GM12891 (cell line): ENCODE measurements at regions not wholly inside any gene's neighbourhood (a gene's known extent, or its start where the extent isn't known, plus 50 kb on each side); places are given as distances from the start of the nearest gene placed in this dataset.

Source experiments
- POLR2A ChIP-seq: IDR thresholded peaks from 2 replicates; pipeline ENCODE4 v1.6.1; 2011; ENCODE audit warnings: low read depth, low read length, control low read depth
- SPI1 ChIP-seq: IDR thresholded peaks from 2 replicates; pipeline ENCODE4 v1.6.1; 2011; ENCODE audit warnings: low read depth, low read length, control low read depth

DNA sequence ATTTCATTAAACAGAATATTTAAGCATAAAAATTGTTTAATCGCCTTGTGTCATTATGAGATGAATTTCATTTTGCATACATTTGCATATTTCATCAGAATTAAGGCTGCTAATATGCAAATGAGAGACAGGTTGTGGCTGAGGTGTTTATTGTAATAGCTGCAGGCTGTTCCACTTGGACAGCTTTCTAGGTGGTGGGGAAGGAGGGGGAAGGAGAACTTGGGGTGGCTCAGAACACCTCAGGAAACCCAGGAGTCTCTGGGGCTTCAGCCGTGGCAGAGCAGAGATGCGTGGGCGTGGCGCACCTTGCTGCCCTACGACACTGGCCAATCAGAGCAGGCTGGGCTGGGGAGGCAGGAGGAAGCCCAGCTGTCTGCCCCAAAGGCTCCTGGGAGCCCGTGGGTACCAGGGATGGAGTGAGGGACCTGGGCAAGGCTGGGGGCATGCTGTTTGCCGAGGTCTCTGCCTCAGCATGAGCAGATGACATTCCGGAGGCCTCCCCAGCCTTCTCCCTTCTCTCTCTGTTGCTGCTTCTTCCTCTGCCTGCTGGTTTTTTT is 542.9 kb downstream of the MN1 start:
- TF ChIP-seq POLR2A: no peak
- TF ChIP-seq SPI1: no peak
